GM18517 (cell line): ENCODE measurements at regions not wholly inside any gene's neighbourhood (a gene's known extent, or its start where the extent isn't known, plus 50 kb on each side); places are given as distances from the start of the nearest gene placed in this dataset.
"Not testable (repeated sequence)": the region's sequence is repeated elsewhere in the genome, so short reads cannot be mapped to it uniquely, and the experiment has no call there.

Experiments
- ATAC-seq: cut with Tn5 transposase; IDR thresholded peaks from one replicate; pipeline ENCODE4 v1.9.1; 2021; ENCODE audit warnings: mild to moderate bottlenecking, moderate library complexity; ENCODE audit not compliant: unreplicated experiment

- no peak for ATAC-seq
These were observed 361.7 kb downstream of the ANAPC1 start for GRCh38 chr2:111522231-111522768.

DNA sequence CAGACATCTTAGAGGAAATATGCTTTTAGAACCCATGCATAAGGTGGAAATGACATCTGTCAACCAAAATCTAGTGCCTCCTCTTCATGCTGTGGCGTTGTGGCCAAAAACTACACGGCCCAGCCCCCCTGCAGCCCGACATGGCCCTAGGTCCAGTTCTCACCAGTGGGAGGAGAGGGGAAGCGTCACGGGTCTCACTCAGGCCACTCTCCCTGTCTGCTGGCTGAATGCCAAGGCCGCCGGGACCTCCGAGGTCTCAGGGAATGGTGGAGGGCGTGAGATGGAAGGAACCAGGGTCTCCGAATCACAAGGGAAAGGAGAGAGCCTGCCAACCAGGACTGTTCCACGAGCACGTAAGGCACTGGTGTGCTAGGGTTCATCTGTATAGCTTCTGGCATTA lies 361.0 kb downstream of the ANAPC1 start:
- no peak for ATAC-seq

- ATAC-seq: not testable (repeated sequence)
These were observed 359.0 kb downstream of the ANAPC1 start for GRCh38 chr2:111525026-111525425.

DNA sequence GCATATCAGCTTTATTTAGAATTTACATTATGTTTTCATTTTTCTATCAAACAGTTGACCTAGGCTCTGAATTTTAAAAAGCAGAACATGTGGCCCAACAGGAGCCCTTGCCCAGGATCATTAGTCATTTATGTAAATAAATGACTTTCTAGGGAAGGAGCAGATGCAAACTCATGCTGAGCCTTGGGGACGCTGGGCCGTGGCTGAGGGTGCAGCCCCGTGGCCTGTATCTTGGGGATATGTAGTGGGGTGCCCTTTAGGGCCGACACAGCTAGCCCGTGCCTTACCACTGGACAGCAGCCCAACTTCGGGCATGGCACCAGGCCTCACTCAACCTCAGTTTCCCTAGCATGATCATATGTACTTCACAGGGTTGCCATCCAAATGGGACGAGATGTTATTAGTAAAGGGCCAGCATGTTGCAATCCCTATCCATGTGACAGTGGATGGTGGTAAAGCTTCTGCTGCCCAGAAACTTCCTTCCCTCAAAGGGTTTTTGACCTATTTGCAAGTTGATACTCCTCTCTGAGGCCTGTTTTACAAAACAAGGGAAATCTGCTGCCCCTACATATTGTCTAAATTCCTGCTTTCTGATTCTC lies 357.9 kb downstream of the ANAPC1 start:
- ATAC-seq: not testable (repeated sequence)

DNA sequence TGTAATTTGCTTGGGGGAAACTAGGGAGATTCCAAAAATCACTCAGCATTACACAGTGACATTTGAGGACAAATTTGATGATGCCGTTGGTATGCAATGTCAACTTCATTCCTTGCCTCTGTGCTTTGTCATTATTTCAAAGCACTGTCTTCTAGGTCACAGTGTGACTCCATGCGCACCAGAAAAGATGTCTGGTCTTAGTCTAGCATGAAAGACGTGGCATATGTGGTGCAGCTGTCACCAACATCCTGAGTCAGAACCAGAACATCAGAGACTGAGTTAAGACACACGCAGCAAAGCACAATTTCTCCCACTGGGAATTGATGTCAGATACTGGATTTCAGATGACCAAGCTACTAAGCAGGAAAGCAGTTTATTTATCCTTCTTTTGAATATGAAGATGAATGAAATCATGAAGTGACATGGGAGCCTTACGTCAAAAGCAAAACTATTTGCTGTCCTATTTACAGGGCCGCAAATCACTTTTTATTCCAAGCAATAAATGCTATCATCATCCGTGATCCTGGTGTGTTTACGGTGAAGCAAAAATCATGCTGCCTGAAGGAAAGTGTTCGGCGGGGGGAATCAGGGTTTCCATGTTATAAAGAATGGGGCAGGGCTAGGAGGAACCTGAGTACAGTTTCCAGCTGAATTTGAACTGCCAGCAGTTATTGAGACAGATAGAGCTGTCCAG lies 356.1 kb downstream of the ANAPC1 start:
- not testable (repeated sequence) for ATAC-seq

GRCh38 chr2:111529022-111529421 lies 355.0 kb downstream of the ANAPC1 start:
- ATAC-seq: not testable (repeated sequence)

DNA sequence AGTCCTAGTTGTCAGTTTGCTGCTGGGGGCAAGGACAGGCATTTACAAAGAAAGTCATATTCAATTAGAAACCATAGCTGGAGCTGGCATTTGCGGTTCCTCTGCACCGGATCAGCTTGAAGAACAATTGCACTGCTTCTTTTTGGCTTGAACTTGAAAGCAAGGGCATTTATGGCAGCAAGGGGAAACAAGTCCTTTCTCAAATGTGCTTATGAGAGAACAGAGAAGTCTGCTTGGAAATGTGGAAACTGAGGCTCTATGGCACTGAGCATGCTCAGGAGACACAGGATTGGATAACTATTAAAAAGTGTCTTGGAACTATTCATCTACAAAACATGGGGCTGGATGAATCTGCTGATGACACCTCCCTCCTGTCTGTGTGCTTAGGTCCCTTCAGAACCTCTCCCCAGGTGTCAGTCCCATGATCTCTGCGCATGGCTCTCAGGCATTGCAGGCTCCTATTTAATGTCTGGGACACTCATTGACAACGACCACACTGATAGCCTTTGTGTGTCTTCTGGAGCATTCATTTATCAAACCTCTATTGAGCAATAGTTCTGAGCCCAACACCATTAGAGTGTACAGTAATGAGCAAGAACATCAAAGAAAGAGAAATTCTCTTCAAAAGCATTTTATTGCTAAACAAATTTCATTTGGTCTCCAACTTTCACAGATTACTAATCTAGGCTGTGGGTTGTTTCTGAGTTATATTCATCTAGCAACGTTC lies 353.6 kb downstream of the ANAPC1 start:
- ATAC-seq: not testable (repeated sequence)

- ATAC-seq: not testable (repeated sequence)
These were observed 351.1 kb downstream of the ANAPC1 start for GRCh38 chr2:111532682-111533556.

DNA sequence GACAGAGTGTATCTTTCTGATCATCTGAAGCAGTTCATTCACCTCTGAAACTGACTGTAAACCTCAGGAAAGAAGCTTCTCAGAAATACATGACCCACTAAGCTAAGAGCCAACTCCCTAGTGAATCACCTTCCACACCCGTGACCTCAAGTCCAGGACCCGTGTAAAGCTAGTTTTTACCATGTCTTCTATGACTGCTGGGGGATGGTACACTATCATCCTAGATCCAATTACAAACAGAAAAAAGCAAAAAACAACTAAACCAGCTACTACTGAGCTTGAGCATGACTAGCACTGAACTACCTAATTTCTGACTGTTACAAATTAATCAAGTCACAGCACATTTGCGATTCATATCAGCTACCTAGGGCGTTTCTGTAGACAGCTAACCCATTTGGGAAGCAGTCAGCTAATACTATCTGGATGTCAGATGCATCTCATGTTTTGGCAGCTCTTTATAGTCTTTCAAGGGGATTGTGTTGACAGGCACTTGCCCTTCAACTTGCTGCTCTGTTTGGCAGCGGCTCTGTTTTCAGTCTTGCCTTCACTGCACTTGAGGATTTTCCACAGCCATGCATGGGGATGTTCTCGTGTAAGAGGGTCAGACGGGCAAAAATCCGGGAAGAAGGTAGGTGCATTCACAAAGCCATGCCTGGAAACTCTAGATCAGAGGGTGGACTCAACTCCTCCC lies 350.3 kb downstream of the ANAPC1 start:
- ATAC-seq: not testable (repeated sequence)

DNA sequence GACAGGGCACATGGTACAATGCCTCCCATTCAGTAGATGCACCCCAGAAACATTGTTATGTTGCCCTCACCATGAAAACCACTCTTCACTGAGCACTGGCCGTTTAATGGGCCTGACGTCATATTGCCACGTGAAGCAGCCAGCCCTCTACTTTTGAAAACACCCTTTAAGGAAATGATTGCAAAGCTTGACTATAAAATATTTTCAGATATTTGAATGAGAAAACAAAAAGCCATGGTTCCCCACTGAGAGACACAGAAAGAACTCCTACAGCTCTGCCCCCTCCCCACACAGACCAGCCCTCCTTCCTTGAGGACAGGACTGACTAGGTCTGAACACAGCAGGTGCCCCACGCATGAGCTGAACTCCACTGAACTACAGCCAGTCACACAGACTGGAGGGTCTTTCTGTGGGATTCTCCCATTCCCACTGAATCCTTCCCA lies 349.1 kb downstream of the ANAPC1 start:
- ATAC-seq: no peak

DNA sequence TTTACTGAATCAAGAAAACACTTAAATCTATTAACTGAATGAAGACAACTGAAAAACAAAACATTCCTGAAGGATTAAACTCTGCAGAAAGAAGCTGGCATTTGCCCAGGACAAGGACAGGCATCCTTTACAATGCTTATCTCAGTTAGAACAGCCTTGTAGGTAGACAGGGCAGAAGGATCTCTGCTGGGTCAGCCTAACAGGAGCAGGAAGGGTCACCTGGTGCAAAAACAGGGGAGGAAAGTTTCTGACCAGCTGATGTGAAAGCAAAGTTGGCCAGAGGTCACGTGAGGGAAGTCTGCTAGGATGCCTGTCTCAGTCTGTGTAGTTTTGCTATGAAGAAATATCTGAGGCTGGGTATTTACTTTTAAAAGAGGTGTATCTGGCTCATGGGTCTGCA lies 348.6 kb downstream of the ANAPC1 start:
- ATAC-seq: no peak

- ATAC-seq: no peak
These were observed 346.8 kb downstream of the ANAPC1 start for GRCh38 chr2:111537078-111537655.

GRCh38 chr2:111539991-111540390 lies 344.0 kb downstream of the ANAPC1 start:
- ATAC-seq: not testable (repeated sequence)

- ATAC-seq: not testable (repeated sequence)
These were observed 341.7 kb downstream of the ANAPC1 start for GRCh38 chr2:111542120-111542774.

- ATAC-seq: not testable (repeated sequence)
These were observed 340.0 kb downstream of the ANAPC1 start for GRCh38 chr2:111544006-111544405.

DNA sequence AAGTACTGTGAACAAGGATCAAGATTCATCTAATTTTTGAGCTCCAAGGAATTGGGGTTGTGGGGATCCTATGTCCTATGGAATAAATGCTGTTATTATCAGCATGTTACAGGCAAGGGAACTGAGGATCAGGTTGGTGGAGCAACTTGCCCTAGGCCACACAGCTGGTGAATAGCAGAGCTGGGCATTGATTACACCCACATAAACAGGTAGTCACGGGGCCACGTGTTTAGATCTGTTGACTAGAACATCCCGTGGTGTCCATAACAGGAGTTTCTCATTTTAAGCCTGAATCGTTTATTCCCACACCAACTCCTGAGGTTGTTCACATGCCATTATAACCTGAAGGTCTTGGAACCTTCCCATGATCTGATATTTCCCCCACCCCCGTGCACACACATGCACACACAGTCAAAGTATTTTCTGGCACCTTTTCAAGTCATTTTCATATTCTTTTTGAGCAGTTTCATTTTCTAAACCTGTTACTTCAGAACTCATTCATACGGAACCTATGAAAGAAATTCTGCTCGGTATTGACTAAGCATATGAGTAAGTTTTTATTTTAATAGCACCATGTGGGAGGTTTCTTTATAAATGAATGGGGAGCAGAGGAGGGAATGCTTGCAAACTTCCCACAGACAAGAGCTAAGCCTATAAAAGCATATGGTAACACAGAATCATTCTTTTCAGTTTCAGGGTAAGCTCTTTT lies 338.1 kb downstream of the ANAPC1 start:
- ATAC-seq: not testable (repeated sequence)

DNA sequence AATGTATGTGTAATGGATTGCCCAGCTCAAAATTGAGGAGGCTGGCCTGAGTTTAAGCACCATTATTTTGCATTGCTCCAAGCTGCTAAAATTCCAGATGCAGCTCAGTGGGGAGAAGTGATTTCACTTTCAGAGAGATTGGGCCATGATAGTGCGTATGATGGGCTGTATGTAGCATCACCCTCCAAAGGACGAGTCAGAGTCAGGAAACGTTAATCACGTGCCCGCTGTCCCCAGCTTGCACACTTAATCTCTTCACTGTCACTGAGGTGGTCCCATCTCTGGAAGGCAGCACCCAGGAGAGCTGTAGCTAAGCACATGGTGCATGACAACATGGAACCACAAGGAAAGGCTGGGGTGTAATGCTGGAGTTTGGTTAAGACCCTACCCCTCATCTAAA lies 337.4 kb downstream of the ANAPC1 start:
- ATAC-seq: not testable (repeated sequence)

DNA sequence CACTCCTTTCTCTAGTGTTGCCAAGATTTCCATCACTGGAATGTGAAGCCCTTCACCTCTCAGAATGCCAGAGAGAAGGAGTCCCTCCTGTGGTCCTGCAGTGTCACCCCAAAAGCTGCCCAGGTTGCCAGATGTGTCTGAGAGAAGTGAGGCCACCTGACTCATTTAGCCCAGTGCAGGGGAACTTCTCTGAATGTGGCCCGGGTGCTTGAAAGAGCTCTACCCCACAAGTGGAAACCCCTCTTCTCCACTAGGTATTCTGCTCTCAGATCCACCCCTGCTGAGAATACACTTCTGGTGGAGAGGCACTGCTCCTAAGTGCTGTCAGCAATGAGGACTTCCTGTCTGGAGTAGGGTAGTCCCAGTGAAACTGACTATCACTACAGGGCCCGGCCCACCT lies 334.8 kb downstream of the ANAPC1 start:
- not testable (repeated sequence) for ATAC-seq
